Epithelial cell of proximal tubule (primary cell): ENCODE measurements at regions not wholly inside any gene's neighbourhood (a gene's known extent, or its start where the extent isn't known, plus 50 kb on each side); places are given as distances from the start of the nearest gene placed in this dataset.
A peak's percentile ranks its signal among the peaks of the same experiment; 100 is the strongest.
"Not testable (repeated sequence)": the region's sequence is repeated elsewhere in the genome, so short reads cannot be mapped to it uniquely, and the experiment has no call there.

Experiments
- DNase-seq: peaks from one replicate; pipeline ENCODE4 v3.0.0-alpha.2; 2011; ENCODE audit warnings: low read depth
- H3K4me3 ChIP-seq: 2 replicates; pipeline ENCODE4 v1.5.1; 2011; ENCODE audit warnings: low read depth, mild to moderate bottlenecking, low read length
- TF ChIP-seq, protein P1 (sequence below): conservative IDR thresholded peaks from 2 replicates; pipeline ENCODE4 v1.5.1; 2012; ENCODE audit warnings: low read depth, mild to moderate bottlenecking, low read length

DNA sequence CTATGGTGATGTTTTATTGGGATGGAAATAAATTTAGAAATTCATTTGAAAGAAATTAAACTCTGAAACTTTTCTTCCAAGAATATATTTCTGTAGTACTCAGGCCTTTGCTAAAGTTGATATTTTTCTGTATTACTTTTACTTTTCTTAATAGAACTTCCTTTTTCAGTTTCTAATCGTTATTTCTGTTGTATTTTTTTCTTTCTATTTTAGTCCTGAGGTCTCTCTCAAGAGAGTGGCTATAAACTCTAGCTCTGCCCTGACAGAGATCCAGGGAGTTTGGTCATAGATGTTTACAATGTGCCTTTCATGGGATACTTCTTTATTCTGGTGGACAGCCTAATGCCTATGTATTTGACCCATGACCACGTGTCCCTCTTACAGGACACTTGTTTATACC, 51.0 kb downstream of the OR2B6 start:
- no peak overlapping the region for H3K4me3 ChIP-seq
- TF ChIP-seq, protein P1, sequence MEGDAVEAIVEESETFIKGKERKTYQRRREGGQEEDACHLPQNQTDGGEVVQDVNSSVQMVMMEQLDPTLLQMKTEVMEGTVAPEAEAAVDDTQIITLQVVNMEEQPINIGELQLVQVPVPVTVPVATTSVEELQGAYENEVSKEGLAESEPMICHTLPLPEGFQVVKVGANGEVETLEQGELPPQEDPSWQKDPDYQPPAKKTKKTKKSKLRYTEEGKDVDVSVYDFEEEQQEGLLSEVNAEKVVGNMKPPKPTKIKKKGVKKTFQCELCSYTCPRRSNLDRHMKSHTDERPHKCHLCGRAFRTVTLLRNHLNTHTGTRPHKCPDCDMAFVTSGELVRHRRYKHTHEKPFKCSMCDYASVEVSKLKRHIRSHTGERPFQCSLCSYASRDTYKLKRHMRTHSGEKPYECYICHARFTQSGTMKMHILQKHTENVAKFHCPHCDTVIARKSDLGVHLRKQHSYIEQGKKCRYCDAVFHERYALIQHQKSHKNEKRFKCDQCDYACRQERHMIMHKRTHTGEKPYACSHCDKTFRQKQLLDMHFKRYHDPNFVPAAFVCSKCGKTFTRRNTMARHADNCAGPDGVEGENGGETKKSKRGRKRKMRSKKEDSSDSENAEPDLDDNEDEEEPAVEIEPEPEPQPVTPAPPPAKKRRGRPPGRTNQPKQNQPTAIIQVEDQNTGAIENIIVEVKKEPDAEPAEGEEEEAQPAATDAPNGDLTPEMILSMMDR: no peak
- no peak for DNase-seq

DNA sequence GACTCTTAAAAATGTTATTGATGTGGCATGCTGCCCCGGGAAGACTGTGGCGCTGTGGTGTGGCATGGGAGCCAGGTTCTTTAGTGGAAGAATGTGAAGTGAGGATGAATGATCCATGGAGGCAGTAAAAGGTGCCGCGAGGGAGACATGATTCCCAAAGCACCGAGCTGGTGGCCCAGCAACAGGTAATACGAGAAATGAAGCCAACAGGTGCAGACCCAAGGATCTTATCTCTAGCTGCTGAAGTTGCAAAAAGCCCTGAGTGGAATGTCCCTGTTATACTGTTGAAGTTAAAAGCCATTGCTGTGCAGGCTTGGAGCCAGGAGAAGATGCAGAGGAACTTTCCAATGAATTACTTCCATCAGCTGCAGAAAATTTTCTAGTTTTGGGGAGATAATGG, 53.5 kb downstream of the OR2B6 start:
- H3K4me3 ChIP-seq: no peak overlapping the region
- TF ChIP-seq, protein P1: no peak
- DNase-seq: no peak

GRCh38 chr6:28011722-28012121, 54.7 kb downstream of the OR2B6 start:
- no peak overlapping the region for H3K4me3 ChIP-seq
- TF ChIP-seq, protein P1: no peak
- DNase-seq: peak; percentile 80

DNA sequence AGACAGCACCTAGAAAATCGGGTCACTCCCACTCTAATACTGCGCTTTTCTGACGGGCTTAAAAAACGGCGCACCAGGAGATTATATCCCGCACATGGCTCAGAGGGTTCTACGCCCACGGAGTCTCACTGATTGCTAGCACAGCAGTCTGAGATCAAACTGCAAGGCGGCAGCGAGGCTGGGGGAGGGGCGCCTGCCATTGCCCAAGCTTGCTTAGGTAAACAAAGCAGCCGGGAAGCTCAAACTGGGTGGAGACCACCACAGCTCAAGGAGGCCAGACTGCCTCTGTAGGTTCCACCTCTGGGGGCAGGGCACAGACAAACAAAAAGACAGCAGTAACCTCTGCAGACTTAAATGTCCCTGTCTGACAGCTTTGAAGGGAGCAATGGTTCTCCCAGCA, 59.4 kb upstream of the ZNF165 start:
- not testable (repeated sequence) for DNase-seq, H3K4me3 ChIP-seq

GRCh38 chr6:28022707-28023106, 57.7 kb upstream of the ZNF165 start:
- not testable (repeated sequence) for DNase-seq, H3K4me3 ChIP-seq
